Gastroesophageal sphincter (tissue), 4 donors: ENCODE measurements at regions not wholly inside any gene's neighbourhood (a gene's known extent, or its start where the extent isn't known, plus 50 kb on each side); places are given as distances from the start of the nearest gene placed in this dataset.

Source experiments
- ATAC-seq: fragments of 150-250 bp; one replicate; pipeline ENCODE4 v1.9.1; 2016; ENCODE audit warnings: mild to moderate bottlenecking, moderate library complexity
- H3K27ac ChIP-seq, 4 donors: fragments of 200-600 bp; sonication (generic) in 3 of 4; 1 replicate in 3 of 4; 2 replicates in 1 of 4; pipeline ENCODE4 v1.5.1; 2016 to 2019
- H3K27me3 ChIP-seq: fragments of 200-600 bp; sonication (generic); one replicate; pipeline ENCODE4 v1.5.1; 2019
- H3K36me3 ChIP-seq, 2 donors: fragments of 200-600 bp; sonication (generic); one replicate each; pipeline ENCODE4 v1.5.1; 2019; ENCODE audit warnings: control low read depth in 1 of 2
- H3K4me1 ChIP-seq, 3 donors: fragments of 200-600 bp; sonication (generic); 1 replicate in 2 of 3; 2 replicates in 1 of 3; pipeline ENCODE4 v1.5.1; 2016 to 2019; ENCODE audit warnings: control low read depth in 2 of 3
- H3K4me3 ChIP-seq, 2 donors: fragments of 200-600 bp; sonication (generic); one replicate each; pipeline ENCODE4 v1.5.1; 2019; ENCODE audit warnings: mild to moderate bottlenecking in 1 of 2, moderate library complexity in 1 of 2
- H3K9me3 ChIP-seq, 3 donors: fragments of 200-600 bp; sonication (generic); one replicate each; pipeline ENCODE4 v1.5.1; 2017 to 2019; ENCODE audit warnings: control low read depth in 2 of 3
- CTCF ChIP-seq, 4 experiments: fragments of 200-600 bp in 2 of 4; fragments of 450-650 bp in 2 of 4; sonication (generic) in 1 of 4; IDR thresholded peaks; one replicate each; pipeline ENCODE4 v1.5.1; 2017 to 2019; ENCODE audit warnings: antibody characterized with exemption in 4 of 4, mild to moderate bottlenecking in 2 of 4, moderate library complexity in 2 of 4
- EP300 ChIP-seq: sonication (generic); formaldehyde crosslinking; IDR thresholded peaks from one replicate; pipeline ENCODE4 v1.6.1; 2017; ENCODE audit warnings: antibody characterized with exemption, mild to moderate bottlenecking
- POLR2A ChIP-seq, 2 donors: fragments of 450-650 bp; IDR thresholded peaks; one replicate each; pipeline ENCODE4 v1.6.1; 2017; ENCODE audit warnings: antibody characterized with exemption in 2 of 2, mild to moderate bottlenecking in 2 of 2, moderate library complexity in 1 of 2
- POLR2AphosphoS5 ChIP-seq: sonication (generic); formaldehyde crosslinking; IDR thresholded peaks from one replicate; pipeline ENCODE4 v1.6.1; 2017; ENCODE audit warnings: antibody characterized with exemption
- WGBS, 2 donors: methylation state at CpG; one replicate each; pipeline ENCODE4 v1.1.5; 2018; ENCODE audit warnings: low coverage in 1 of 2; 5-methylcytosine and 5-hydroxymethylcytosine counted together

- H3K4me1 ChIP-seq = no peaks in the 10 kb centered on the region
- no peaks in the 10 kb centered on the region for H3K9me3 ChIP-seq
- no peaks in the 10 kb centered on the region for H3K36me3 ChIP-seq
- no peaks in the 10 kb centered on the region for H3K27me3 ChIP-seq
- no peak overlapping the region for H3K4me3 ChIP-seq
- H3K27ac ChIP-seq = no peak overlapping the region
- TF ChIP-seq POLR2A (IDR thresholded peaks at IDR 0.05) = no peak
- TF ChIP-seq POLR2AphosphoS5 = no peak
- no peak for TF ChIP-seq EP300
- TF ChIP-seq CTCF (IDR thresholded peaks at IDR 0.05) = no peak
- WGBS, 2 donors = 44 to 57% methylated on average over 1 of the region's 1 CpG
- no peak for ATAC-seq
Observed at GRCh38 chr14:40467969-40468368, 1035.7 kb upstream of the FBXO33 start.

- Histone ChIP-seq H3K9me3 (no peaks in the 10 kb centered on the region), H3K4me3 (no peak overlapping the region), H3K36me3 (no peaks in the 10 kb centered on the region), H3K27me3 (no peaks in the 10 kb centered on the region), H3K27ac (no peak overlapping the region), H3K4me1 (no peaks in the 10 kb centered on the region)
- WGBS, 2 donors = no CpG with 5 or more reads among the region's 2 CpGs
- no peak for ATAC-seq
- no peak for TF ChIP-seq POLR2AphosphoS5
- TF ChIP-seq CTCF (IDR thresholded peaks at IDR 0.05) = no peak
- no peak for TF ChIP-seq EP300
- no peak for TF ChIP-seq POLR2A (IDR thresholded peaks at IDR 0.05)
Observed at GRCh38 chr14:40464531-40464930, 1032.3 kb upstream of the FBXO33 start.

GRCh38 chr14:40463886-40464285 lies 1031.7 kb upstream of the FBXO33 start:
- no peak overlapping the region for H3K27ac ChIP-seq
- H3K27me3 ChIP-seq = no peaks in the 10 kb centered on the region
- no peaks in the 10 kb centered on the region for H3K9me3 ChIP-seq
- 70 to 86% methylated on average over 4 of the region's 6 CpGs for WGBS, 2 donors
- no peak for ATAC-seq
- no peaks in the 10 kb centered on the region for H3K36me3 ChIP-seq
- no peak overlapping the region for H3K4me3 ChIP-seq
- TF ChIP-seq CTCF (IDR thresholded peaks at IDR 0.05) (no peak), EP300 (no peak), POLR2A (IDR thresholded peaks at IDR 0.05) (no peak), POLR2AphosphoS5 (no peak)
- no peaks in the 10 kb centered on the region for H3K4me1 ChIP-seq

- no peaks in the 10 kb centered on the region for H3K4me1 ChIP-seq
- no peak overlapping the region for H3K4me3 ChIP-seq
- H3K27ac ChIP-seq = no peak overlapping the region
- no peaks in the 10 kb centered on the region for H3K9me3 ChIP-seq
- 78 to 82% methylated on average over 1 of the region's 1 CpG for WGBS, 2 donors
- H3K27me3 ChIP-seq = no peaks in the 10 kb centered on the region
- TF ChIP-seq POLR2A (IDR thresholded peaks at IDR 0.05) = no peak
- TF ChIP-seq EP300 = no peak
- ATAC-seq = no peak
- H3K36me3 ChIP-seq = no peaks in the 10 kb centered on the region
Observed at GRCh38 chr14:40452674-40453073, 1020.4 kb upstream of the FBXO33 start.

GRCh38 chr14:40447017-40447416 lies 1014.8 kb upstream of the FBXO33 start:
- 80 to 83% methylated on average over 3 of the region's 3 CpGs for WGBS, 2 donors
- TF ChIP-seq CTCF (IDR thresholded peaks at IDR 0.05) (no peak), EP300 (no peak), POLR2A (IDR thresholded peaks at IDR 0.05) (no peak), POLR2AphosphoS5 (no peak)
- ATAC-seq = no peak
- H3K27me3 ChIP-seq = no peaks in the 10 kb centered on the region
- no peaks in the 10 kb centered on the region for H3K9me3 ChIP-seq
- no peak overlapping the region for H3K4me3 ChIP-seq
- no peaks in the 10 kb centered on the region for H3K4me1 ChIP-seq
- H3K36me3 ChIP-seq = no peaks in the 10 kb centered on the region
- no peak overlapping the region for H3K27ac ChIP-seq
